ENCODE measurements at regions not wholly inside any gene's neighbourhood (a gene's known extent, or its start where the extent isn't known, plus 50 kb on each side); places are given as distances from the start of the nearest gene placed in this dataset.
"Not testable (repeated sequence)": the region's sequence is repeated elsewhere in the genome, so short reads cannot be mapped to it uniquely, and the experiment has no call there.

DNA sequence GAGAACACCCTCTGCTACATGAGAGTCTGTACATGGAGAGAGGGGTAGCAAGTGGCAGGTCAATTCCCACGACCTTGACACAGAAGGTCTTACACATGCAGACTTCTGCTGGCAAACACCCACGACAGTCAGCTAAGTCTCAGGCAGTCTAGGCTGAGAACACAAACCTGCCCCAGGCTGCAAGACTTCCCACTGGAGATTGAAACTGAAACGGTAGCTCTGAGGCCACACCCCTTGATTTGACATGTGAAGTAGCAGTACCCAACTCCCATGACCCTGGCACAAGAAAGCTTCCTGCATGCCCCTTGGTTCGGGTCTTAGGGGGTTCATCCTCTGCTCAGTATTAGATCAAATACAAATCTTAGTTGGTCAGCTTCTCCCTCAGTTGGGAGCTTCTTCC lies 420.8 kb upstream of the NDN start:
- ATAC-seq = peak; percentile 85 to 95 (median 91)
- peak overlapping the region in 2 of 4 donors; percentile 11 to 23 for H3K4me3 ChIP-seq
- DNase-seq = peak in 3 of 6 donors; percentile 27 to 62 (median 41)
- H3K9me3 ChIP-seq; H3K36me3 ChIP-seq; H3K27me3 ChIP-seq; FAIRE-seq; H3K4me1 ChIP-seq; intact Hi-C loops (cut with DNase I): not testable (repeated sequence)
- H3K27ac ChIP-seq = peak overlapping the region in 3 of 4 donors; percentile 12 to 77 (median 74)
- WGBS, 2 donors = 9 to 31% methylated on average over 3 of the region's 4 CpGs

DNA sequence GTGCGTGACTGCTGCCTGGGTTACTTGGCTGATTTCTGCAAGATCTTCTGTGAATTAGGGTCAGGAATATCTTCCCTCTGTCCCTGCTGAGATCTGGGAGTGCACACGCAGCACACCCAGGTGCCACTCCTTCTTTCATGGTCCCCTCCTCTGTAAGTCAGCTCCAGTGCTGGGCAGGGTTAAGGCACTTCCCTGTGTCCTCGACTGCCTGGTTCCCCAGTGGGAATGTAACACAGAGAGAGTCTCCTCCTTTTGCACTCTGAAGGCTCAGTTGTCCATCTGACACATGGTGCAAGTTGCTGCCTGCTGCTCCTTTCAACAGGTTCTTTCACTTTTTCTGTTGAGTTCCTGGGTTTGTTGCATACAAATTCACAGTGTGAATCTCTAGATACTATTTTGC lies 421.2 kb upstream of the NDN start:
- H3K36me3 ChIP-seq; FAIRE-seq; DNase-seq; intact Hi-C loops (cut with DNase I); H3K4me1 ChIP-seq; H3K9me3 ChIP-seq; H3K27me3 ChIP-seq: not testable (repeated sequence)
- peak overlapping the region in 2 of 4 donors; percentile 50 to 77 for H3K27ac ChIP-seq
- peak; percentile 31 to 51 (median 40) for ATAC-seq
- WGBS, 2 donors = 23 to 27% methylated on average over 3 of the region's 3 CpGs
- peak overlapping the region in 1 of 4 donors; percentile 22 for H3K4me3 ChIP-seq

DNA sequence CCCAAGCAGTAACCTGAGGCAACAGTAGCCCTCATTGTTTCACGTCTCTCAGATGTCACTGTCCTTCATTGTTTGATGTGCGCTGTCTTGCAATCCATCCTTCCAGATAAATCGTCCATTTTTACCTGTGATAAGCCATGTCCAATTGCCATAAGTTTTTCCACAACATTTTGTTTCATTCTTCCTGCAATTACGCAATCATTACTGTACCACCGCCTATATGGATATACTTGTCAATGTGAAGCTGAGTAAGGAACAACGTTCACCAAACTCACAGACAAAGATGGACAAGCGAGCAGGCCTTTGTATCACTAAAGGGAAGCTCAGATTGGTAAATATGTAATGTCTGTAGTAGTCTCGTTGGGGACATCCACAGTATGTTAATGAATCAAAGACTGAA lies 452.5 kb upstream of the NDN start:
- 83% methylated on average over 8 of the region's 8 CpGs for WGBS, 2 donors
- H3K27me3 ChIP-seq; H3K4me3 ChIP-seq; H3K9me3 ChIP-seq; H3K36me3 ChIP-seq; H3K4me1 ChIP-seq; H3K27ac ChIP-seq; ATAC-seq; intact Hi-C loops (cut with DNase I); FAIRE-seq; DNase-seq: not testable (repeated sequence)

DNA sequence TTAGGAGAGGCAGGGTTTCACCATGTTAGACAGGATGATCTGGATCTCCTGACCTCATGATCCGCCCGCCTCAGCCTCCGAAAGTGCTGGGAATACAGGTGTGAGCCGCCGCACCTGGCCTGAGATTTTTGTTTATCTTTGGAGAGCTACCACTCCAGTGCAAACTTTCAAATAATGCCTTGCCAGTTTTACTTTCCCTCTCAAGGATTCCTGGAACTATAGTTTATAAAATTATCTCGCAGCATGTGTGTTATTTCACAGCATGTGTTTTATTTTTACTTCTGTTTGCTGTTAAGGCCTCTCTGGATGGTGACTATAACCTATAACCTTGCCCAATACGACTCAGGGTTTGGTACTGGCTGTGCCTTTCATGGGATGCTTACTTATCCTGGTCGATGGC lies 458.0 kb upstream of the NDN start:
- H3K4me3 ChIP-seq; H3K27me3 ChIP-seq; H3K36me3 ChIP-seq; FAIRE-seq; intact Hi-C loops (cut with DNase I); H3K9me3 ChIP-seq: not testable (repeated sequence)
- peak; percentile 88 to 94 (median 90) for ATAC-seq
- peaks cover under 1 to 13% (median 3%) of the 10 kb centered on the region in 3 donors for H3K4me1 ChIP-seq
- DNase-seq = peak; percentile 74 to 88 (median 82)
- 17 to 25% methylated on average over 8 of the region's 8 CpGs for WGBS, 2 donors
- H3K27ac ChIP-seq = peak overlapping the region; percentile 27 to 81 (median 62)

DNA sequence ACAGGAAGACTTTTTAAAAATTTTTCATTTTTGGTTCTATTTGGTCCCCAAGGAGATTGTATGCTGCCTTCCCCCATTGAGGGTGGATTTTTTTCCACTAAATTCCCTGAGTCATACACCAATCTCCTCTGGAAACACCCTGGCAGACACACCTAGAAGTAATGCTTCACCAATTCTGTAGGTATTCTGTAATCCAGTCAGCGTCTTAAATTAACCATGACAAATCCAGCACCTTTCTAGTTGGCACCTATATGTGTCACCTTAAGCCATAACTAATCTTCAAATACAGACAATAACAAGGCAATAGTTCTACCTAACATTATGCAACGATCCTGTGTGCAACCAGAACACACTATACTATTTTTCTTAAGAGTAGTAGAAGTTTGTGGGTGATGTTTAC lies 459.1 kb upstream of the NDN start:
- no peak for TF ChIP-seq CTCF (IDR thresholded peaks at IDR 0.05)
- H3K4me3 ChIP-seq = no peak overlapping the region
- ATAC-seq (peak in 2 of 4 donors; percentile 18 to 43), DNase-seq (no peak), FAIRE-seq (no peak)
- peak overlapping the region in 3 of 4 donors; percentile 5 to 60 (median 54) for H3K27ac ChIP-seq
- no peaks in the 10 kb centered on the region for H3K9me3 ChIP-seq
- 47 to 53% methylated on average over 2 of the region's 2 CpGs for WGBS, 2 donors
- no peaks in the 10 kb centered on the region for H3K27me3 ChIP-seq
- H3K4me1 ChIP-seq = peaks cover 3 to 13% (median 7%) of the 10 kb centered on the region in 3 donors
- no peaks in the 10 kb centered on the region for H3K36me3 ChIP-seq
- intact Hi-C loops (cut with DNase I) = no loop called here

DNA sequence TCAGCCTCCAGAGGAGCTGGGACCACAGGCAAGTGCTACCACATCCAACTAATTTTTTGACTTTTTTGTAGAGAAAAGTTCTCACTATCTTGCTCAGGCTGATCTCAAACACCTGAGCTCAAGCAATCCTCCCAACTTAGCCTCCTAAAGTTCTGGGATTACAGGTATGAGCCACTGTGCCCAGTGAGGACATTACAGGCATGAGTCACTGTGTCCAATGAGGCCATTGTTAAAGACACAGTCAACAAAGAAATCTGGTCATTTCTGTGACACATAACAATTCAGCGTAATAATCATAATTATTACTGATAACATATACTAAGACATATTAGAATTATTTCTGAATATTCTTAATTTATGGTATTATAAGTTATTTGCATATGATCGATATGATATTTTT lies 463.4 kb upstream of the NDN start:
- H3K27me3 ChIP-seq = no peaks in the 10 kb centered on the region
- peaks cover 3 to 13% (median 7%) of the 10 kb centered on the region in 3 donors for H3K4me1 ChIP-seq
- no peaks in the 10 kb centered on the region for H3K36me3 ChIP-seq
- DNase-seq (peak in 1 of 6 donors; percentile 14), FAIRE-seq (no peak), ATAC-seq (peak; percentile 45 to 59 (median 56))
- intact Hi-C loops (cut with DNase I) = no loop called here
- WGBS, 2 donors = 76 to 83% methylated on average over 2 of the region's 2 CpGs
- H3K9me3 ChIP-seq = no peaks in the 10 kb centered on the region
- H3K27ac ChIP-seq = peak overlapping the region in 2 of 4 donors; percentile 1 to 41
- no peak overlapping the region for H3K4me3 ChIP-seq
- TF ChIP-seq CTCF (IDR thresholded peaks at IDR 0.05) = no peak

GRCh38 chr15:24158306-24158705 lies 471.2 kb upstream of the NDN start:
- ATAC-seq = peak in 2 of 4 donors; percentile 58 to 74
- FAIRE-seq; intact Hi-C loops (cut with DNase I): not testable (repeated sequence)

DNA sequence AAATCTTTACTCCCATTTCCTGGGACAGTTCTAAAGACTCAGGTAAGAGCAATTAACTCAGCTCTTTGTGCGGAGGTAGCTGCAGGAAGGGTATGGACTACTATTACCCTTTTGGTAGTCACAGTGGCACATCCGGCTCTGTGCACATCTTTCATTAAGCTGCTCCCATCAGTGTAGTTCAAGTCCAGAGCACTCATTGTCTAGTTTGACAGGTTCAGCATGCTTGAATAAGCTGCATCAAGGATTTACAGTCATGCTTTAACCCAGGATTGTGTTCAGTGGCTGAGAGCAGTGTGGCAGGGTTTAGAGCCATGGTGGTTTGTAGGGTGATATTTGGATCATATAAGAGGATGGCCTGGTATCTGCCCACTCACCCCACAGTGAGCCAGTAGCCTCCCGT lies 478.4 kb upstream of the NDN start:
- DNase-seq; FAIRE-seq; H3K27me3 ChIP-seq; H3K36me3 ChIP-seq; H3K9me3 ChIP-seq; H3K4me1 ChIP-seq; H3K27ac ChIP-seq; H3K4me3 ChIP-seq; ATAC-seq; intact Hi-C loops (cut with DNase I): not testable (repeated sequence)
- WGBS, 2 donors = 86 to 89% methylated on average over 3 of the region's 3 CpGs

More at GRCh38 chr15:24158306-24158705, 471.2 kb upstream of the NDN start:
- H3K36me3 ChIP-seq, H3K9me3 ChIP-seq, H3K27me3 ChIP-seq, H3K27ac ChIP-seq, H3K4me1 ChIP-seq, H3K4me3 ChIP-seq: not testable (repeated sequence)
- 7 to 17% methylated on average over 1 of the region's 1 CpG for WGBS, 2 donors
- DNase-seq = peak in 4 of 6 donors; percentile 28 to 66 (median 59)

- FAIRE-seq; H3K27ac ChIP-seq; intact Hi-C loops (cut with DNase I); H3K9me3 ChIP-seq; H3K27me3 ChIP-seq; H3K36me3 ChIP-seq; DNase-seq; H3K4me1 ChIP-seq; ATAC-seq; H3K4me3 ChIP-seq: not testable (repeated sequence)
- 47 to 58% methylated on average over 2 of the region's 2 CpGs for WGBS, 2 donors
Measured at GRCh38 chr15:24202297-24202696, 473.3 kb upstream of the NPAP1 start.

DNA sequence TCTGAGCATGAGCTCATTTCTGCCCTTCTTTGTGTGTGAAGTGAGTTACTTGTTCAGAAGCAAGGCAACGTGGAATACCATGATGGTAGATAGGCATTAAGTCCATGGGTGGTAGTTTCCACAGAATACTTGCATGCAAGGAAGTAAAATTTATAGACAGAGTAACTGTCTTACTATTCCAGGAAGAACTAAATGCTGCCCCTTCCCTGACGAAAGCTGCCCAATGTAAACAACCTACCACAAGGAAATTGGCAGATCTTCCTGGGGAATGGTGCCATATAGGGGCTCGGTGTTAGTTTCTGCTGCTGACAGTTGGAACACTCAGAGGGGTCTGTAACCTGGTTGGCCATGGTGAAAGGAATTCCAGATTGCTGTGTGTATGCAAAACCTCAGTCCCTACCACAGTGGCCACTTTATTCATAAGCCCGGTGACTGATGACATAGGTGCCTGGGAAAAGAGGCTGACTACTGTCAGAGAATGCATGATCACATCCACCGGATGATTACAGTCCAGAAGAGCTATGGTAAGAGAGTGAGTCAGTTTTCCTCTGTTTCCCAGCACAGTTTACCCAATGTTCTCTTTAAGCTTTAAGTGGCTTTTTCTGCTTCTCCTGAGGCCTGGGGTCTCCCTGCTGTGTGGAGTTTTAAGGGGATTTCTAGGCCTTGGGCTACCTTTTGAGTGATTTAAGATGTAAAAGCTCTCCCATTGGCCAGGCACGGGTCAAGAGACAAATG lies 463.7 kb upstream of the NPAP1 start:
- H3K4me1 ChIP-seq; DNase-seq; H3K27me3 ChIP-seq; H3K4me3 ChIP-seq; H3K36me3 ChIP-seq; H3K9me3 ChIP-seq; ATAC-seq; H3K27ac ChIP-seq; FAIRE-seq; intact Hi-C loops (cut with DNase I): not testable (repeated sequence)
- 80 to 84% methylated on average over 5 to 6 of the region's 6 CpGs for WGBS, 2 donors

Measured in pancreas (tissue), 10 donors.